Neural progenitor cell (in vitro differentiated cells): ENCODE measurements at regions not wholly inside any gene's neighbourhood (a gene's known extent, or its start where the extent isn't known, plus 50 kb on each side); places are given as distances from the start of the nearest gene placed in this dataset.

Experiments
- DNase-seq: peaks from one replicate; pipeline ENCODE4 v3.0.0-alpha.2; 2016; ENCODE audit warnings: low spot score
- H2AFZ ChIP-seq: fragments of 200-600 bp; sonication (generic); replicated peaks from 2 replicates; pipeline ENCODE4 v1.6.1; 2016; ENCODE audit warnings: antibody characterized with exemption
- H3F3A ChIP-seq: fragments of 200-600 bp; sonication (generic); 2 replicates; pipeline ENCODE4 v1.6.1; 2016; ENCODE audit warnings: antibody characterized with exemption, low read depth
- H3K27ac ChIP-seq: fragments of 200-600 bp; sonication (generic); 2 replicates; pipeline ENCODE4 v1.5.1; 2016; ENCODE audit warnings: mild to moderate bottlenecking
- H3K27me3 ChIP-seq: fragments of 200-600 bp; sonication (generic); 2 replicates; pipeline ENCODE4 v1.6.1; 2016; ENCODE audit warnings: mild to moderate bottlenecking, moderate library complexity
- H3K36me3 ChIP-seq: fragments of 200-600 bp; sonication (generic); 2 replicates; pipeline ENCODE4 v1.5.1; 2016
- H3K4me1 ChIP-seq: fragments of 200-600 bp; sonication (generic); 2 replicates; pipeline ENCODE4 v1.6.1; 2016; ENCODE audit warnings: mixed run types
- H3K4me2 ChIP-seq: fragments of 200-600 bp; sonication (generic); 2 replicates; pipeline ENCODE4 v1.6.1; 2016
- H3K4me3 ChIP-seq: fragments of 200-600 bp; sonication (generic); 2 replicates; pipeline ENCODE4 v1.5.1; 2016
- H3K79me2 ChIP-seq: fragments of 200-600 bp; sonication (generic); 2 replicates; pipeline ENCODE4 v1.6.1; 2016; ENCODE audit warnings: low read depth
- H3K9ac ChIP-seq: fragments of 200-600 bp; sonication (generic); 2 replicates; pipeline ENCODE4 v1.6.1; 2016
- H3K9me3 ChIP-seq: fragments of 200-600 bp; sonication (generic); 2 replicates; pipeline ENCODE4 v1.5.1; 2016; ENCODE audit warnings: low read depth
- H4K20me1 ChIP-seq: fragments of 200-600 bp; sonication (generic); 2 replicates; pipeline ENCODE4 v1.6.1; 2016; ENCODE audit warnings: low read depth
- H3K27ac Mint-ChIP-seq: 3 replicates; pipeline ENCODE4 v1.8.0; 2021; ENCODE audit warnings: mixed read lengths
- H3K27me3 Mint-ChIP-seq: 2 replicates; pipeline ENCODE4 v1.8.0; 2022; ENCODE audit warnings: low read depth, mild to moderate bottlenecking, inconsistent platforms, moderate library complexity, mixed read lengths; ENCODE audit not compliant: insufficient read depth
- H3K36me3 Mint-ChIP-seq: 3 replicates; pipeline ENCODE4 v1.8.0; 2021; ENCODE audit warnings: mixed read lengths
- H3K4me1 Mint-ChIP-seq: 3 replicates; pipeline ENCODE4 v1.8.0; 2021; ENCODE audit warnings: mixed read lengths
- H3K4me3 Mint-ChIP-seq: 3 replicates; pipeline ENCODE4 v1.8.0; 2021; ENCODE audit warnings: mild to moderate bottlenecking, moderate library complexity, mixed read lengths
- H3K9me3 Mint-ChIP-seq: 3 replicates; pipeline ENCODE4 v1.8.0; 2020; ENCODE audit warnings: mixed read lengths
- EZH2 ChIP-seq: fragments of 200-600 bp; sonication (generic); IDR thresholded peaks from 2 replicates; pipeline ENCODE4 v1.6.1; 2017; ENCODE audit warnings: antibody characterized with exemption, mild to moderate bottlenecking, moderate library complexity
- EZH2phosphoT487 ChIP-seq: fragments of 200-600 bp; sonication (generic); IDR thresholded peaks from 2 replicates; pipeline ENCODE4 v1.6.1; 2017; ENCODE audit warnings: antibody characterized with exemption
- TF ChIP-seq, protein P1 (sequence below): fragments of 200-600 bp; sonication (generic); IDR thresholded peaks from 2 replicates; pipeline ENCODE4 v1.5.1; 2017; ENCODE audit warnings: antibody characterized with exemption, mild to moderate bottlenecking

GRCh38 chr4:110970642-110971041, 347.8 kb upstream of the PITX2 start:
- no peak overlapping the region for H3K9ac ChIP-seq
- no peak overlapping the region for H3K4me3 ChIP-seq
- Mint-ChIP-seq H3K27me3 (no peaks in the 10 kb centered on the region), H3K4me3 (no peak overlapping the region), H3K9me3 (no peaks in the 10 kb centered on the region), H3K36me3 (no peaks in the 10 kb centered on the region), H3K4me1 (no peaks in the 10 kb centered on the region), H3K27ac (no peak overlapping the region)
- no peaks in the 10 kb centered on the region for H3F3A ChIP-seq
- no peaks in the 10 kb centered on the region for H3K4me1 ChIP-seq
- no peak overlapping the region for H3K27ac ChIP-seq
- no peaks in the 10 kb centered on the region for H3K79me2 ChIP-seq
- H3K36me3 ChIP-seq: no peaks in the 10 kb centered on the region
- H2AFZ ChIP-seq: no peak overlapping the region
- H3K4me2 ChIP-seq: no peak overlapping the region
- no peaks in the 10 kb centered on the region for H3K9me3 ChIP-seq
- H4K20me1 ChIP-seq: no peaks in the 10 kb centered on the region
- peak; percentile 79 for DNase-seq
- H3K27me3 ChIP-seq: peaks cover 19% of the 10 kb centered on the region
- TF ChIP-seq, protein P1, sequence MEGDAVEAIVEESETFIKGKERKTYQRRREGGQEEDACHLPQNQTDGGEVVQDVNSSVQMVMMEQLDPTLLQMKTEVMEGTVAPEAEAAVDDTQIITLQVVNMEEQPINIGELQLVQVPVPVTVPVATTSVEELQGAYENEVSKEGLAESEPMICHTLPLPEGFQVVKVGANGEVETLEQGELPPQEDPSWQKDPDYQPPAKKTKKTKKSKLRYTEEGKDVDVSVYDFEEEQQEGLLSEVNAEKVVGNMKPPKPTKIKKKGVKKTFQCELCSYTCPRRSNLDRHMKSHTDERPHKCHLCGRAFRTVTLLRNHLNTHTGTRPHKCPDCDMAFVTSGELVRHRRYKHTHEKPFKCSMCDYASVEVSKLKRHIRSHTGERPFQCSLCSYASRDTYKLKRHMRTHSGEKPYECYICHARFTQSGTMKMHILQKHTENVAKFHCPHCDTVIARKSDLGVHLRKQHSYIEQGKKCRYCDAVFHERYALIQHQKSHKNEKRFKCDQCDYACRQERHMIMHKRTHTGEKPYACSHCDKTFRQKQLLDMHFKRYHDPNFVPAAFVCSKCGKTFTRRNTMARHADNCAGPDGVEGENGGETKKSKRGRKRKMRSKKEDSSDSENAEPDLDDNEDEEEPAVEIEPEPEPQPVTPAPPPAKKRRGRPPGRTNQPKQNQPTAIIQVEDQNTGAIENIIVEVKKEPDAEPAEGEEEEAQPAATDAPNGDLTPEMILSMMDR: peak; percentile 80
- TF ChIP-seq EZH2: no peak

DNA sequence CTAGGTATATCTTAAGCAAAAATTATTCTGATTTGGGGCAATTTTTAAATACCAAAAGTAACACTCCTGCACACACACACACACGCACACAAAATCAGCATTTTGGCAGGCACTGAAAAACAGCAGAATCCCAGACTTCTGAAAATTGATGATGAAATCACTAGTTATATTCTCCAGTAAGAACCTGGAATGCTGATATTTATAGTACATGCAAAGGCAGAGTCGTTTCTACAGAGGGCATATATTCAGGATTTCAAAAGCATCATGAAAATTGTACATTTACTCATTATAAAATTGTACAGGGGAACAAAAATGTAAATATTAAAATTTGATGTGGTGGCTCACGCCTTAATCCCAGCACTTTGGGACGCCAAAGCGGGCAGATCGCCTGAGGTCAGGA, 352.5 kb upstream of the PITX2 start:
- H2AFZ ChIP-seq: no peak overlapping the region
- no peak for DNase-seq
- no peaks in the 10 kb centered on the region for H3F3A ChIP-seq
- H3K27ac ChIP-seq: no peak overlapping the region
- H3K27me3 ChIP-seq: peaks cover 19% of the 10 kb centered on the region
- no peak overlapping the region for H3K4me2 ChIP-seq
- Mint-ChIP-seq H3K27ac (no peak overlapping the region), H3K9me3 (no peaks in the 10 kb centered on the region), H3K4me1 (no peaks in the 10 kb centered on the region), H3K4me3 (no peak overlapping the region), H3K27me3 (no peaks in the 10 kb centered on the region), H3K36me3 (no peaks in the 10 kb centered on the region)
- no peak for TF ChIP-seq EZH2
- no peak for TF ChIP-seq EZH2phosphoT487
- TF ChIP-seq, protein P1: no peak
- no peaks in the 10 kb centered on the region for H3K9me3 ChIP-seq
- H4K20me1 ChIP-seq: no peaks in the 10 kb centered on the region
- no peaks in the 10 kb centered on the region for H3K79me2 ChIP-seq
- H3K9ac ChIP-seq: no peak overlapping the region
- no peak overlapping the region for H3K4me3 ChIP-seq
- no peaks in the 10 kb centered on the region for H3K4me1 ChIP-seq
- H3K36me3 ChIP-seq: no peaks in the 10 kb centered on the region

- no peak overlapping the region for H3K4me2 ChIP-seq
- H3F3A ChIP-seq: no peaks in the 10 kb centered on the region
- H3K9me3 Mint-ChIP-seq: no peaks in the 10 kb centered on the region
- no peak overlapping the region for H3K4me3 Mint-ChIP-seq
- H3K79me2 ChIP-seq: no peaks in the 10 kb centered on the region
- DNase-seq: no peak
- H3K27ac Mint-ChIP-seq: no peak overlapping the region
- H3K36me3 Mint-ChIP-seq: no peaks in the 10 kb centered on the region
- H3K4me3 ChIP-seq: no peak overlapping the region
- H3K4me1 ChIP-seq: no peaks in the 10 kb centered on the region
- no peak overlapping the region for H3K9ac ChIP-seq
- H3K27ac ChIP-seq: no peak overlapping the region
- TF ChIP-seq, protein P1: no peak
- TF ChIP-seq EZH2 (no peak), EZH2phosphoT487 (no peak)
- no peaks in the 10 kb centered on the region for H3K27me3 Mint-ChIP-seq
- peaks cover 4% of the 10 kb centered on the region for H3K27me3 ChIP-seq
- H2AFZ ChIP-seq: no peak overlapping the region
- H3K36me3 ChIP-seq: no peaks in the 10 kb centered on the region
- no peaks in the 10 kb centered on the region for H3K9me3 ChIP-seq
- no peaks in the 10 kb centered on the region for H4K20me1 ChIP-seq
- no peaks in the 10 kb centered on the region for H3K4me1 Mint-ChIP-seq
Measured at GRCh38 chr4:110977554-110977953, 354.7 kb upstream of the PITX2 start.

DNA sequence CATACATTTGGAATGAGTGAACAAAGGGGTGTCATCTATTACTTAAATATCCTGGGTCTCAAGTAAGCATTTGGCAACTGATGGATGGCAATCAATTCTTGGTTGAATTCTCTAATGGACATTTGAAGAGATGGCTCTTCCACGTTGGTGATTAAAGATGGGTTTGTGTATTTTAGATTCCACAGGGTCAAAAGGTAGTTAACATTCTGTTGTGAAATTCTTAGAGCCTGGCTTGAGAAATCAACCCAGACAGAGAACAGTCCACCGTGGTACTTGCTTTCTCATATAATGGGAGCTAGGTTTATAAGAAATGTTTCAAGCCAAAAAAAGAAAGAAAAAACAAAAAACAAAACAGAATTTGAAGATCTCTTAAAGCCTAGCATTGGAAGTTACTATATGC, 355.9 kb upstream of the PITX2 start:
- H2AFZ ChIP-seq: no peak overlapping the region
- no peaks in the 10 kb centered on the region for H3F3A ChIP-seq
- no peak overlapping the region for H3K9ac ChIP-seq
- no peaks in the 10 kb centered on the region for H3K36me3 ChIP-seq
- Mint-ChIP-seq H3K27me3 (no peaks in the 10 kb centered on the region), H3K4me1 (no peaks in the 10 kb centered on the region), H3K36me3 (no peaks in the 10 kb centered on the region), H3K9me3 (no peaks in the 10 kb centered on the region), H3K4me3 (no peak overlapping the region), H3K27ac (no peak overlapping the region)
- no peak overlapping the region for H3K4me3 ChIP-seq
- no peaks in the 10 kb centered on the region for H3K27me3 ChIP-seq
- H3K4me2 ChIP-seq: no peak overlapping the region
- no peaks in the 10 kb centered on the region for H3K79me2 ChIP-seq
- no peaks in the 10 kb centered on the region for H3K4me1 ChIP-seq
- H3K27ac ChIP-seq: no peak overlapping the region
- no peaks in the 10 kb centered on the region for H4K20me1 ChIP-seq
- DNase-seq: no peak
- TF ChIP-seq EZH2: no peak
- TF ChIP-seq, protein P1: no peak
- TF ChIP-seq EZH2phosphoT487: no peak
- H3K9me3 ChIP-seq: no peaks in the 10 kb centered on the region
